ENCODE measurements at regions not wholly inside any gene's neighbourhood (a gene's known extent, or its start where the extent isn't known, plus 50 kb on each side); places are given as distances from the start of the nearest gene placed in this dataset.

GRCh38 chr7:26479581-26479980 lies 187.9 kb downstream of the SNX10 start:
- H3K4me3 ChIP-seq (ENCODE audit: insufficient read depth, low read depth, low read length), result no peak overlapping the region
- H3K79me1 ChIP-seq (ENCODE audit: low read depth in 1 of 2, low read length in 2 of 2), result no peaks in the 10 kb centered on the region
- H3K4me1 ChIP-seq (ENCODE audit: control insufficient read depth, insufficient read depth, low read length), result no peaks in the 10 kb centered on the region
- H3K56ac ChIP-seq (ENCODE audit: extremely low read depth, insufficient read depth, low read length), result no peak overlapping the region
- H4K8ac ChIP-seq (ENCODE audit: low read depth in 2 of 2, low read length in 2 of 2), result no peak overlapping the region
- no peak overlapping the region for H2BK20ac ChIP-seq (ENCODE audit: low read depth, low read length)
- H3K9ac ChIP-seq (ENCODE audit: low read depth, low read length), result no peak overlapping the region
- H3K9me1 ChIP-seq (ENCODE audit: insufficient read depth, low read length), result no peaks in the 10 kb centered on the region
- H4K20me1 ChIP-seq (ENCODE audit: insufficient read depth, low read length), result no peaks in the 10 kb centered on the region
- no TSS peak for BruUV-seq (replicated peaks)
- intact Hi-C loops (cut with micrococcal nuclease) (no loop called here), in situ Hi-C loops (cut with MboI; ENCODE audit: low sequenced_read_pairs) (no loop called here), dilution Hi-C loops (cut with HindIII; ENCODE audit: low sequenced_read_pairs, unreplicated experiment) (no loop called here)
- 15% methylated on average over 3 of the region's 3 CpGs; no CpG with 5 or more reads in 1 of the 2 experiments for WGBS, 2 experiments (ENCODE audit: extremely low coverage in 2 of 2, insufficient read length in 1 of 2)
- H2AK9ac ChIP-seq (replicated peaks; ENCODE audit: low read depth, low read length, poor library complexity), result no peak overlapping the region
- H3K18ac ChIP-seq (ENCODE audit: low read depth, low read length), result no peak overlapping the region
- no peak overlapping the region for H4K5ac ChIP-seq (ENCODE audit: low read depth, low read length)
- H4K91ac ChIP-seq (ENCODE audit: insufficient read depth, low read depth, low read length), result no peak overlapping the region
- no peaks in the 10 kb centered on the region for H3K9me3 ChIP-seq (ENCODE audit: control insufficient read depth, insufficient read depth, low read length)
- no peak overlapping the region for H3K4me2 ChIP-seq (ENCODE audit: low read depth, low read length)
- no peak for TF ChIP-seq RAD21 (IDR thresholded peaks at IDR 0.05; ENCODE audit: low read length)
- no peak for TF ChIP-seq NFE2L2 (IDR thresholded peaks at IDR 0.05; ENCODE audit: low read depth, low read length)
- TF ChIP-seq RCOR1 (IDR thresholded peaks at IDR 0.05; ENCODE audit: insufficient replicate concordance, low read length), result no peak
- no peak for TF ChIP-seq CHD1 (IDR thresholded peaks at IDR 0.05; ENCODE audit: low read depth, low read length)
- TF ChIP-seq POLR2A (IDR thresholded peaks at IDR 0.05; ENCODE audit: low read depth, low read length), result no peak
- no peak for TF ChIP-seq CEBPB (IDR thresholded peaks at IDR 0.05; ENCODE audit: low read depth, low read length)
- TF ChIP-seq FOS (IDR thresholded peaks at IDR 0.05; ENCODE audit: low read depth, low read length), result no peak
- no peak for TF ChIP-seq MXI1 (IDR thresholded peaks at IDR 0.05; ENCODE audit: borderline replicate concordance, low read depth, low read length)
- TF ChIP-seq BHLHE40 (IDR thresholded peaks at IDR 0.05; ENCODE audit: low read depth, low read length), result no peak
- TF ChIP-seq CTCF (conservative IDR thresholded peaks at IDR 0.05; ENCODE audit: low read depth, low read length), result no peak
- TF ChIP-seq MAZ (IDR thresholded peaks at IDR 0.05; ENCODE audit: borderline replicate concordance, low read depth, low read length), result no peak
- no peak for TF ChIP-seq ELK1 (IDR thresholded peaks at IDR 0.05; ENCODE audit: borderline replicate concordance, low read depth, low read length)
- no peak for TF ChIP-seq MAFK (IDR thresholded peaks at IDR 0.05; ENCODE audit: low read depth, low read length)
- no peak for TF ChIP-seq RFX5 (IDR thresholded peaks at IDR 0.05; ENCODE audit: low read depth, low read length)
- TF ChIP-seq USF2 (IDR thresholded peaks at IDR 0.05; ENCODE audit: low read depth, low read length), result no peak
- no peak for TF ChIP-seq SMC3 (IDR thresholded peaks at IDR 0.05; ENCODE audit: low read depth, low read length)
- no peaks in the 10 kb centered on the region for H3K27me3 ChIP-seq (ENCODE audit: control insufficient read depth, insufficient read depth, low read length)
- no peak for ATAC-seq (ENCODE audit: low read depth)
- no peak overlapping the region for H2BK15ac ChIP-seq (ENCODE audit: low read depth, low read length)
- no peak overlapping the region for H3K14ac ChIP-seq (replicated peaks; ENCODE audit: low read depth, low read length)
- H3K27ac ChIP-seq (ENCODE audit: insufficient read depth, low read length), result no peak overlapping the region
- H3K36me3 ChIP-seq (ENCODE audit: control insufficient read depth, insufficient read depth, low read length), result no peaks in the 10 kb centered on the region
- no peak overlapping the region for H3K4ac ChIP-seq (ENCODE audit: low read depth, low read length)
- no peak overlapping the region for H2AK5ac ChIP-seq (ENCODE audit: low read depth, low read length)
- H2BK120ac ChIP-seq (ENCODE audit: low read depth, low read length), result no peak overlapping the region
- H2BK5ac ChIP-seq (ENCODE audit: low read depth, low read length, poor library complexity, severe bottlenecking), result no peak overlapping the region
- POLR2A ChIA-PET (ENCODE audit: unreplicated experiment), result no interaction called here
- no peak for DNase-seq
- no peak overlapping the region for H3K23ac ChIP-seq (ENCODE audit: low read depth, low read length)
- CTCF ChIA-PET, result no interaction called here
- no peak overlapping the region for H2AFZ ChIP-seq (replicated peaks; ENCODE audit: low read length, poor library complexity)
